MM.1S (cell line): ENCODE measurements at regions not wholly inside any gene's neighbourhood (a gene's known extent, or its start where the extent isn't known, plus 50 kb on each side); places are given as distances from the start of the nearest gene placed in this dataset.

Experiments used
- CTCF ChIP-seq: fragments of 300-600 bp; sonication (generic); IDR thresholded peaks from 2 replicates; pipeline ENCODE4 v1.5.1; 2016; ENCODE audit warnings: antibody characterized with exemption, low read length, mixed read lengths
- EZH2 ChIP-seq: fragments of 300-600 bp; sonication (generic); optimal IDR thresholded peaks from 2 replicates; pipeline ENCODE3; 2017; ENCODE audit warnings: low read depth, mild to moderate bottlenecking, antibody characterized with exemption, low read length, mixed read lengths

- TF ChIP-seq CTCF (no peak), EZH2 (no peak)
These were observed 71.2 kb upstream of the TMEM164 start for GRCh38 chrX:109931677-109932076.
